GM06990 (cell line): ENCODE measurements at regions not wholly inside any gene's neighbourhood (a gene's known extent, or its start where the extent isn't known, plus 50 kb on each side); places are given as distances from the start of the nearest gene placed in this dataset.

Experiments
- DNase-seq: peaks from one replicate; pipeline ENCODE4 v3.0.0-alpha.2; 2011; ENCODE audit not compliant: insufficient read length; ENCODE audit errors: extremely low read depth
- H3K27me3 ChIP-seq: replicated peaks from 2 replicates; pipeline ENCODE4 v1.6.0; 2011; ENCODE audit warnings: low read length; ENCODE audit not compliant: control insufficient read depth, insufficient read depth
- H3K36me3 ChIP-seq: 2 replicates; pipeline ENCODE4 v1.5.1; 2011; ENCODE audit warnings: low read length; ENCODE audit not compliant: control insufficient read depth, insufficient read depth
- H3K4me3 ChIP-seq: replicated peaks from 2 replicates; pipeline ENCODE4 v1.5.1; 2011; ENCODE audit warnings: low read depth, mild to moderate bottlenecking, control low read depth, low read length
- TF ChIP-seq, protein P1 (sequence below): IDR thresholded peaks from 2 replicates; pipeline ENCODE4 v1.5.1; 2011; ENCODE audit warnings: low read length, control low read depth, mild to moderate bottlenecking, inconsistent platforms; ENCODE audit not compliant: insufficient read depth, poor library complexity, severe bottlenecking

GRCh38 chr4:23707652-23708026, 182.2 kb downstream of the PPARGC1A start:
- no peaks in the 10 kb centered on the region for H3K27me3 ChIP-seq
- TF ChIP-seq, protein P1, sequence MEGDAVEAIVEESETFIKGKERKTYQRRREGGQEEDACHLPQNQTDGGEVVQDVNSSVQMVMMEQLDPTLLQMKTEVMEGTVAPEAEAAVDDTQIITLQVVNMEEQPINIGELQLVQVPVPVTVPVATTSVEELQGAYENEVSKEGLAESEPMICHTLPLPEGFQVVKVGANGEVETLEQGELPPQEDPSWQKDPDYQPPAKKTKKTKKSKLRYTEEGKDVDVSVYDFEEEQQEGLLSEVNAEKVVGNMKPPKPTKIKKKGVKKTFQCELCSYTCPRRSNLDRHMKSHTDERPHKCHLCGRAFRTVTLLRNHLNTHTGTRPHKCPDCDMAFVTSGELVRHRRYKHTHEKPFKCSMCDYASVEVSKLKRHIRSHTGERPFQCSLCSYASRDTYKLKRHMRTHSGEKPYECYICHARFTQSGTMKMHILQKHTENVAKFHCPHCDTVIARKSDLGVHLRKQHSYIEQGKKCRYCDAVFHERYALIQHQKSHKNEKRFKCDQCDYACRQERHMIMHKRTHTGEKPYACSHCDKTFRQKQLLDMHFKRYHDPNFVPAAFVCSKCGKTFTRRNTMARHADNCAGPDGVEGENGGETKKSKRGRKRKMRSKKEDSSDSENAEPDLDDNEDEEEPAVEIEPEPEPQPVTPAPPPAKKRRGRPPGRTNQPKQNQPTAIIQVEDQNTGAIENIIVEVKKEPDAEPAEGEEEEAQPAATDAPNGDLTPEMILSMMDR, result no peak

DNA sequence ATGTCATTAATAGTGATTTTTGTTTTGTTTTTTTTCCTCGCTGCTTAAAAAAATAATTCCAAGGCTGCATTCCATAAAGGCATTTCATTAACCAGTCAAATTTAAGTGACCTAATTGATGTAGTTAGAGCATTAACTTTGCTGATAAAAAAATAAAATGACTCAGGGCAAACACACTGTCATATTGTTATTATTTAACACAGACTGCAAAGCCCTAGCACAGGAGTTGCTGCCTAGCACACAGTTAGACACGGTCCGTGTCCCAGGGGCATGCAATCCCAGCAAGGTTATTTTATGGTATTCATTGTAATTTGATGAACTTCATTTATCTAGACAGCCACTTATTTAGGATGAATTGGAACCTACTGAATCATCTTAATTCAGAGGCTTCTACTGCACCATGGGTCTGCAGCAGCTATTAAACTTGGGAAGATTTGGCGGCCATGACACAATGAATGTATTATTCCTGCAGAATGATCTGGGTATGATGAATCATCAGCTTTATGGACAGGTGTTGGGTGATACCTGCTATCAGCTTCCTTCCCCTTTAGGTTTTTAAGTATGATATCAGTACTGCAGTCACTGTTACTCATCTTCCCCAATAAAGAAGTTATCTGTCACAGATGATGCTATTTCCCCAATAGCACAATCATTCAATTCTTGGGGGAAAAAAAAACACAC, 182.7 kb downstream of the PPARGC1A start:
- H3K36me3 ChIP-seq, result no peaks in the 10 kb centered on the region
- TF ChIP-seq, protein P1, result no peak
- DNase-seq, result no peak
- H3K4me3 ChIP-seq, result no peak overlapping the region
- no peaks in the 10 kb centered on the region for H3K27me3 ChIP-seq

More at GRCh38 chr4:23707652-23708026, 182.2 kb downstream of the PPARGC1A start:
- Histone ChIP-seq H3K4me3 (no peak overlapping the region), H3K36me3 (no peaks in the 10 kb centered on the region)
- DNase-seq, result no peak

DNA sequence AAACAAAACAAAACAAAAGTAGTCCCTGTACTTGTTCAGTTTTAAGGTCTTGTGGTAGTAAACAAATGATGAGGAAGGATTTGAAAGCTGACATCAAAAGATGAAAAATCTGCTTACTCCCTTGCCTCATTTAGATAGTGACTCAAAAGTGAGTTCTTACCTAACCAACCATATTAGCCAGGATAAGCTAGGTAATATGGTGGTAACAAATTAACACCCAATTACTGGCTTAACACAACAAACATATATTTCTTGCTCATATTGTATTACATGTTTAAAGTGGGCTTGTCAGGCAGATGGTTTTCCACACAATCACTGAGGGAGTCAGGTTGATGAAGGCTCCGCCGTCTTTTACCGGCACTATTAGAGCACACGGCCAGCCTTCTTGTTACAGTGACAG, 189.7 kb downstream of the PPARGC1A start:
- no peaks in the 10 kb centered on the region for H3K27me3 ChIP-seq
- TF ChIP-seq, protein P1, result no peak
- H3K36me3 ChIP-seq, result no peaks in the 10 kb centered on the region
- H3K4me3 ChIP-seq, result no peak overlapping the region
- no peak for DNase-seq

- Histone ChIP-seq H3K36me3 (no peaks in the 10 kb centered on the region), H3K4me3 (no peak overlapping the region), H3K27me3 (no peaks in the 10 kb centered on the region)
- TF ChIP-seq, protein P1, result no peak
- DNase-seq, result no peak
Measured at GRCh38 chr4:23697722-23698121, 192.1 kb downstream of the PPARGC1A start.

DNA sequence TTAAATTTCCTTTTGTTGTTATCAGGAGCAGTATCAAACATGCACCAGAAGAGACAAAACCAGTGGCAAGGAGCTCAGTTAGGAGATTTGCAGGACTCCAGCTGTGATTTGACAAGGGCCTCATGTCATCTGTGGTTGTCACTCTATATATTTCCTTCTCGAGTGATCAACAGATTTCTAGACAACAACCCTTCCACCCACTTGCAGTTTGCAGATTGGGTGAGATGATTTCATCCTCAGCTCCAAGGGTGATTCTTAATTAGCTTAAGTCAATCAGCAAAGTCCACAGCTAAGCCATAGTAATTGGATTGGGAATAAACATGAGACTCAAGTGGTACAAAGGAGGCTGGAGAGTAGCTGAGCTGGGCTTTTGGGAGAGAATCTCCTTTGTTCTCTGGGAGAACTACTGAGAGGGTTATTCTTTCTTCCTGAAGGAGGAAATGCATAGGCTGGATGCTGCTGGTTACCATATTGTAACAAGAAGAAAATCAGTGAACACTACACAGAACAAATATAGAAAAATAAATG, 192.8 kb downstream of the PPARGC1A start:
- DNase-seq, result no peak
- no peaks in the 10 kb centered on the region for H3K36me3 ChIP-seq
- no peaks in the 10 kb centered on the region for H3K27me3 ChIP-seq
- H3K4me3 ChIP-seq, result no peak overlapping the region
- TF ChIP-seq, protein P1, result no peak
